Muscle of back (tissue), 3 donors: ENCODE measurements at regions not wholly inside any gene's neighbourhood (a gene's known extent, or its start where the extent isn't known, plus 50 kb on each side); places are given as distances from the start of the nearest gene placed in this dataset.

Experiments used
- DNase-seq, 3 donors: peaks; one replicate each; pipeline versions ENCODE4 v3.0.0 to v3.0.0-alpha.2; 2013

- no peak for DNase-seq
Measured at GRCh38 chr12:114990381-114990780, 306.4 kb upstream of the TBX3 start.

- DNase-seq, result no peak
Measured at GRCh38 chr12:114986849-114987248, 302.9 kb upstream of the TBX3 start.

GRCh38 chr12:114986178-114986714 is 302.3 kb upstream of the TBX3 start:
- no peak for DNase-seq

GRCh38 chr12:114984634-114985061 is 300.7 kb upstream of the TBX3 start:
- DNase-seq, result no peak

- DNase-seq, result no peak
Measured at GRCh38 chr12:114982760-114983159, 298.8 kb upstream of the TBX3 start.

GRCh38 chr12:114981036-114981435 is 297.1 kb upstream of the TBX3 start:
- DNase-seq, result peak in 1 of 3 donors; percentile 39

GRCh38 chr12:114976959-114977358 is 293.0 kb upstream of the TBX3 start:
- peak in 1 of 3 donors; percentile 35 for DNase-seq

GRCh38 chr12:114976372-114976771 is 292.4 kb upstream of the TBX3 start:
- DNase-seq, result no peak

GRCh38 chr12:114975640-114976310 is 291.8 kb upstream of the TBX3 start:
- peak in 2 of 3 donors; percentile 52 to 65 for DNase-seq

GRCh38 chr12:114974826-114975639 is 291.1 kb upstream of the TBX3 start:
- peak; percentile 42 to 87 (median 52) for DNase-seq

- no peak for DNase-seq
Measured at GRCh38 chr12:114974333-114974732, 290.4 kb upstream of the TBX3 start.

- peak in 1 of 3 donors; percentile 57 for DNase-seq
Measured at GRCh38 chr12:114968727-114969126, 284.8 kb upstream of the TBX3 start.

GRCh38 chr12:114967151-114967550 is 283.2 kb upstream of the TBX3 start:
- DNase-seq, result peak; percentile 43 to 83 (median 47)

GRCh38 chr12:114964841-114965240 is 280.9 kb upstream of the TBX3 start:
- no peak for DNase-seq

GRCh38 chr12:114963846-114964245 is 279.9 kb upstream of the TBX3 start:
- no peak for DNase-seq

GRCh38 chr12:114961491-114961890 is 277.5 kb upstream of the TBX3 start:
- peak; percentile 38 to 85 (median 58) for DNase-seq

- no peak for DNase-seq
Measured at GRCh38 chr12:114958538-114958937, 274.6 kb upstream of the TBX3 start.

GRCh38 chr12:114957225-114957624 is 273.2 kb upstream of the TBX3 start:
- no peak for DNase-seq

GRCh38 chr12:114955414-114956014 is 271.5 kb upstream of the TBX3 start:
- no peak for DNase-seq

GRCh38 chr12:114954511-114955055 is 270.6 kb upstream of the TBX3 start:
- DNase-seq, result no peak

- DNase-seq, result peak; percentile 66 to 75 (median 72)
Measured at GRCh38 chr12:114952573-114953271, 268.7 kb upstream of the TBX3 start.
